ENCODE measurements at regions not wholly inside any gene's neighbourhood (a gene's known extent, or its start where the extent isn't known, plus 50 kb on each side); places are given as distances from the start of the nearest gene placed in this dataset.

DNA sequence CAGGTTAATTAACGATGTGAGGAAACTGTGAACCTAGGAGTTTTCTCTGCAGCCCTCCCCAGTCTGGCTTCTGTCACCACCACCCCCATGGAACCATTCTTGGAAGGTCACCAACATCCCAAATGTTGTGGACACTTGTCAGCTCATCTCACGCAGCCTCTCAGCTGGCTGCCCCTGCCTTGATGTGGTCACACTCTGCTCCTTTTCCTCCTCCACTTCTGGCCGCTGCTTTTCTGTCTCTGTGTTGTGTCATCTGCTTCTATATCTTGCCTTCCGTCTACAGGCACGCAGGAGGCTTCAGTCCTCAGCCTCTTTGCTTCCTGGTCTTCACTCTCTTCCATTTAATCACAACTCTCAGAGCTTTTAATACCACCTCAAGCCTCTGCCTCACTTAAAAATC is 371.5 kb upstream of the SLIT2 start:
- H3K4me1 Mint-ChIP-seq (ENCODE audit: low read depth): peaks cover 45% of the 10 kb centered on the region
- peak overlapping the region; percentile 29; the same call in 1 of the 2 replicates for H3K27ac Mint-ChIP-seq
- no peak for DNase-seq
- H3K27me3 Mint-ChIP-seq (ENCODE audit: insufficient read depth): no peaks in the 10 kb centered on the region
- no peaks in the 10 kb centered on the region for H3K9me3 Mint-ChIP-seq
- no peaks in the 10 kb centered on the region for H3K36me3 Mint-ChIP-seq (ENCODE audit: low read depth)
- TF ChIP-seq, protein P1, sequence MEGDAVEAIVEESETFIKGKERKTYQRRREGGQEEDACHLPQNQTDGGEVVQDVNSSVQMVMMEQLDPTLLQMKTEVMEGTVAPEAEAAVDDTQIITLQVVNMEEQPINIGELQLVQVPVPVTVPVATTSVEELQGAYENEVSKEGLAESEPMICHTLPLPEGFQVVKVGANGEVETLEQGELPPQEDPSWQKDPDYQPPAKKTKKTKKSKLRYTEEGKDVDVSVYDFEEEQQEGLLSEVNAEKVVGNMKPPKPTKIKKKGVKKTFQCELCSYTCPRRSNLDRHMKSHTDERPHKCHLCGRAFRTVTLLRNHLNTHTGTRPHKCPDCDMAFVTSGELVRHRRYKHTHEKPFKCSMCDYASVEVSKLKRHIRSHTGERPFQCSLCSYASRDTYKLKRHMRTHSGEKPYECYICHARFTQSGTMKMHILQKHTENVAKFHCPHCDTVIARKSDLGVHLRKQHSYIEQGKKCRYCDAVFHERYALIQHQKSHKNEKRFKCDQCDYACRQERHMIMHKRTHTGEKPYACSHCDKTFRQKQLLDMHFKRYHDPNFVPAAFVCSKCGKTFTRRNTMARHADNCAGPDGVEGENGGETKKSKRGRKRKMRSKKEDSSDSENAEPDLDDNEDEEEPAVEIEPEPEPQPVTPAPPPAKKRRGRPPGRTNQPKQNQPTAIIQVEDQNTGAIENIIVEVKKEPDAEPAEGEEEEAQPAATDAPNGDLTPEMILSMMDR (IDR thresholded peaks at IDR 0.05): no peak
- H3K4me3 Mint-ChIP-seq: no peak overlapping the region

DNA sequence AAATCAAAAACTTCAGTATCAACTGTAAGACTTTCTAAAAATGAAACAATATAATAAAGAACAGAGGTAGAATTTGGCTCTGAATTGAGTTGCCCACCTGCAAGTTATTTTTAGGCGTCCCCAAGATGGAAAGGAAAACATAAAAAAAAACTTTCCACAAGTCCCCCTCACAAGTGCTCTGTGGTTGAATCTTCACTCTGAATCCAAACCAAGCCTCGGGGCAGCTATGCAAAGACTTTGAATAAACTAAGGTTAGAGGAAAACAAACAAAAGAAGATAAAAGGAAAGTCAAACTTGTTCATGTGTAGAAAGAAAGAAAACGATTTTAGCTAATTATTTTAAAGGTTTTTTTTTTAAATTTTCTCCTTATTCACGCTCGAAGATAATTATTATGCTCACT is 372.4 kb upstream of the SLIT2 start:
- DNase-seq: no peak
- Mint-ChIP-seq H3K9me3 (no peaks in the 10 kb centered on the region), H3K4me1 (ENCODE audit: low read depth) (peaks cover 41% of the 10 kb centered on the region), H3K27me3 (ENCODE audit: insufficient read depth) (no peaks in the 10 kb centered on the region), H3K4me3 (no peak overlapping the region), H3K27ac (no peak overlapping the region), H3K36me3 (ENCODE audit: low read depth) (no peaks in the 10 kb centered on the region)
- TF ChIP-seq, protein P1 (IDR thresholded peaks at IDR 0.05): no peak

DNA sequence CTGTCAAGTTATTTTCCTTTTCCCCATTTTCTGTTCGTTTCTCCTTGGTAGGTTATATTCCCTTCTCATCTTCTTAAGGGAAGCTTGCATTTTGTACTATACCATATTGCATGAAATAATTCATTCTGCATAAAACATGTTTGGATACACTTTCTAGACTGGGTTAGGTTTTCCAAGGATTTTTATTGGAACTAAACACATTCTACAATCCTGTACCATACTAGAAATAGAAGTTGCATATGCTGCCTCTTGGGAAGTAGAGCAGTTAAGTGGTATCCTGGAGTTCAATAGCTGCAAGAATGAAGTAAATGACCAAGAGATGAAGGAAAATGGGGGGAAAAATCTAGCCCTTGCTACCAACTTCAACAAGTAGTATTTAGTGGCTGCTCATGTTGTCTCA is 393.7 kb upstream of the SLIT2 start:
- Mint-ChIP-seq H3K36me3 (ENCODE audit: low read depth) (peaks cover 6% of the 10 kb centered on the region; the same call in 1 of the 2 replicates), H3K4me3 (no peak overlapping the region), H3K27me3 (ENCODE audit: insufficient read depth) (no peaks in the 10 kb centered on the region; the same call in 1 of the 2 replicates), H3K4me1 (ENCODE audit: low read depth) (no peaks in the 10 kb centered on the region), H3K27ac (no peak overlapping the region), H3K9me3 (no peaks in the 10 kb centered on the region)
- no peak for DNase-seq
- TF ChIP-seq, protein P1 (IDR thresholded peaks at IDR 0.05): no peak

DNA sequence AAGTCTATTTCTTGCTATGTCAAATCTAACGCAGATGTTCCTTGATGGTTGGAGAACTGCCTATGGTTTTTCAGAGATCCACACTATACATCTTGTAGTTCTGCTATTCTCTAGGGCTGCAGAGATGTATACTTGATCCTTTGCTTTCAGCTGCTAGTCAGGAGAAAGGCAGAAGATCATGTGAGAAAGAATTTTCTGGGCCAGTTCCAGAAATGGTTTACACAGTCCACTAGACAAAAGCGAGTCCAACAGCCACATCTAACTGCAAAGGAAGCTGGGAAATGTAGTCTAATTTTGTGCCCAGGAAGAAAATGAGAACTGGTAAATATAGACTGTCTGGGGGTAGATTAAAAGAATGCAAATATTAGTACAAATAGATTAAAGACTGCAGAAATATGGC is 394.3 kb upstream of the SLIT2 start:
- Mint-ChIP-seq H3K27me3 (ENCODE audit: insufficient read depth) (no peaks in the 10 kb centered on the region; the same call in 1 of the 2 replicates), H3K36me3 (ENCODE audit: low read depth) (peaks cover 6% of the 10 kb centered on the region; the same call in 1 of the 2 replicates), H3K27ac (no peak overlapping the region), H3K9me3 (no peaks in the 10 kb centered on the region), H3K4me1 (ENCODE audit: low read depth) (no peaks in the 10 kb centered on the region), H3K4me3 (no peak overlapping the region)
- DNase-seq: no peak
- TF ChIP-seq, protein P1 (IDR thresholded peaks at IDR 0.05): no peak

DNA sequence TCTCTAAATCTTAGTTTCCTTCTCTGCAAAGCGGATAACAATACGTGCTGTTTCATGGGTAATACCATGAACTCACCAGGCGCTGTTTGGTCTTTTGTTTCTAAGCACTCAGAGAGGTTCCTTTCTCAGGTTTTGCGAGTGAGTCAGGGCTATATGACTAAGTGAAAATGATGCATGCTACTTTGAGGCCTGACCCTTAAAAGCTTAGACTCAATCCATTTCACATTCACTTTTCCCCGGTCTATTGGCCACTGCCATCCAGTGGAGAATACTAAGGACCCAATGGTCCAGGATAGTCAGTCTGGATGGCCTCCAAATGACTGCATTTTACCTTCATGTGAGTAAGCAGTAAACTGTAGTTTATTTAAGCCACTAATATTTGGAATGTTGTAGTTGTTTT is 400.8 kb upstream of the SLIT2 start:
- Mint-ChIP-seq H3K36me3 (ENCODE audit: low read depth) (peaks cover 6% of the 10 kb centered on the region; the same call in 1 of the 2 replicates), H3K27ac (peak overlapping the region; percentile 82), H3K4me3 (peak overlapping the region; percentile 46), H3K27me3 (ENCODE audit: insufficient read depth) (no peaks in the 10 kb centered on the region), H3K4me1 (ENCODE audit: low read depth) (peaks cover 19% of the 10 kb centered on the region), H3K9me3 (no peaks in the 10 kb centered on the region)
- peak; percentile 94 for DNase-seq
- TF ChIP-seq, protein P1 (IDR thresholded peaks at IDR 0.05): peak; percentile 69

DNA sequence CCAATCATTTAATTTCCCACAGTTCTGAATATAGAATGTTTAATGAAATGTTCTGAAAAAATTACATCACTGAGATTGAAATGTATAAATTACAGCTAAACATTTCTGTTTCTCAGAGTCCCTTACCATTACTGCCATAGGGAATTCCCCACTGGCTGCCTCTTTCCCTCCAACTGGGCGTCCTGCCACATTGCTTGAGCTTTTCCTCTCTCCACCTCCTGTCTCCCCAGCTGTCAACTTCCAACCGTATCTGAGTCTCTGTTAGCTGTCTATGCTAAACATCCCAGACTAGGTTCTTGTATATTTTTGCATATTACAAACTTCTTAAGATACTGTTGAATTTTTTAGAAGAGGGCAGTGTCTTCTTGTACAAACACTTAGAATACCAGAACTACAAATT is 407.3 kb upstream of the SLIT2 start:
- Mint-ChIP-seq H3K4me1 (ENCODE audit: low read depth) (no peaks in the 10 kb centered on the region), H3K4me3 (no peak overlapping the region), H3K27ac (no peak overlapping the region), H3K36me3 (ENCODE audit: low read depth) (no peaks in the 10 kb centered on the region), H3K9me3 (no peaks in the 10 kb centered on the region), H3K27me3 (ENCODE audit: insufficient read depth) (no peaks in the 10 kb centered on the region)
- TF ChIP-seq, protein P1 (IDR thresholded peaks at IDR 0.05): no peak
- no peak for DNase-seq
